GM12878 (cell line): ENCODE measurements at regions not wholly inside any gene's neighbourhood (a gene's known extent, or its start where the extent isn't known, plus 50 kb on each side); places are given as distances from the start of the nearest gene placed in this dataset.

Experiments used
- ATAC-seq: fragments of 200-7000 bp; cut with Tn5 transposase; 3 replicates; pipeline ENCODE4 v1.9.1; 2020; ENCODE audit warnings: mild to moderate bottlenecking, moderate library complexity
- BruUV-seq: library from RNA; stranded (reverse); fragments of 400-500 nt; replicated peaks from 2 replicates; lab custom pipeline; 2021; lab: Mats Ljungman, UMichigan
- CTCF ChIA-PET: fragments of 300-600 bp; sonication (Branson Sonifier 250); formaldehyde crosslinking; extraction: SDS; loops from one replicate; lab custom pipeline; 2021; ENCODE audit warnings: inconsistent platforms; lab: Yijun Ruan, JAX
- POLR2A ChIA-PET: fragments of 350-600 bp; formaldehyde crosslinking; extraction: SDS; loops from one replicate; lab custom pipeline; 2021; ENCODE audit warnings: inconsistent platforms; lab: Charles Lee
- RAD21 ChIA-PET: fragments of 300-600 bp; sonication (Branson Sonifier 250); formaldehyde crosslinking; loops from one replicate; lab custom pipeline; 2023; ENCODE audit warnings: antibody characterized with exemption; ENCODE audit not compliant: unreplicated experiment; lab: Charles Lee
- SMC1A ChIA-PET: fragments of 300-600 bp; sonication (Branson Sonifier 250); formaldehyde crosslinking; loops from one replicate; lab custom pipeline; 2023; ENCODE audit not compliant: unreplicated experiment, uncharacterized antibody; lab: Charles Lee
- DNase-seq: peaks from one replicate; pipeline ENCODE4 v3.0.0-alpha.2; 2011; ENCODE audit warnings: low read depth, low spot score
- FAIRE-seq: peaks from 3 replicates; lab custom pipeline; 2011; peaks lifted over from hg19 to GRCh38; lab: Jason Lieb, UNC
- H2AFZ ChIP-seq: 2 replicates; pipeline ENCODE4 v1.6.0; 2011; ENCODE audit warnings: low read depth, low read length, control low read depth; ENCODE audit not compliant: control insufficient read depth
- H3K27ac ChIP-seq: 2 replicates; pipeline ENCODE4 v1.5.1; 2011; ENCODE audit warnings: control low read depth; ENCODE audit not compliant: control insufficient read depth, insufficient read depth
- H3K27me3 ChIP-seq, 2 experiments: replicated peaks in 1 of 2; 2 replicates each; pipeline versions ENCODE4 v1.6.0 to v1.6.1; 2011; ENCODE audit warnings: low read length in 1 of 2; ENCODE audit not compliant: control insufficient read depth in 2 of 2, insufficient read depth in 2 of 2
- H3K36me3 ChIP-seq, 2 experiments: 2 replicates each; pipeline ENCODE4 v1.5.1; 2011; ENCODE audit warnings: low read length in 1 of 2; ENCODE audit not compliant: control insufficient read depth in 2 of 2, insufficient read depth in 2 of 2
- H3K4me1 ChIP-seq: 2 replicates; pipeline ENCODE4 v1.6.1; 2011; ENCODE audit warnings: mild to moderate bottlenecking, low read length, moderate library complexity, mixed read lengths; ENCODE audit not compliant: control insufficient read depth, insufficient read depth
- H3K4me2 ChIP-seq: 2 replicates; pipeline ENCODE4 v1.6.0; 2011; ENCODE audit warnings: control low read depth; ENCODE audit not compliant: control insufficient read depth, insufficient read depth
- H3K4me3 ChIP-seq: fragments of 200-600 bp; sonication (generic); 2 replicates; pipeline ENCODE4 v1.5.1; 2016
- H3K79me2 ChIP-seq: 2 replicates; pipeline ENCODE4 v1.6.0; 2011; ENCODE audit warnings: low read length; ENCODE audit not compliant: control insufficient read depth, insufficient read depth
- H3K9ac ChIP-seq: 2 replicates; pipeline ENCODE4 v1.8.0; 2011; ENCODE audit warnings: low read length, control low read depth, mixed read lengths; ENCODE audit not compliant: control insufficient read depth, insufficient read depth
- H3K9me3 ChIP-seq: replicated peaks from 3 replicates; pipeline ENCODE4 v1.5.1; 2011; ENCODE audit warnings: mild to moderate bottlenecking, low read length; ENCODE audit not compliant: control insufficient read depth, insufficient read depth
- H4K20me1 ChIP-seq: 2 replicates; pipeline ENCODE4 v1.6.0; 2011; ENCODE audit not compliant: control insufficient read depth, insufficient read depth
- CEBPB ChIP-seq, 2 experiments: fragments of 150-350 bp in 1 of 2; IDR thresholded peaks; 2 replicates each; pipeline ENCODE4 v1.6.1; 2012 to 2014; ENCODE audit warnings: low read depth in 2 of 2, low read length in 2 of 2, borderline replicate concordance in 1 of 2, inconsistent platforms in 1 of 2
- EED ChIP-seq: sonication (generic); IDR thresholded peaks from 2 replicates; pipeline ENCODE4 v1.6.1; 2016; ENCODE audit warnings: antibody characterized with exemption, low read depth
- EP300 ChIP-seq, 2 experiments: fragments of 150-350 bp in 1 of 2; IDR thresholded peaks; 2 replicates each; pipeline ENCODE4 v1.6.1; 2011 to 2012; ENCODE audit warnings: low read depth in 2 of 2, low read length in 2 of 2, borderline replicate concordance in 1 of 2, improper control_type of control experiment in 1 of 2, inconsistent platforms in 1 of 2; ENCODE audit not compliant: control insufficient read depth in 1 of 2
- HCFC1 ChIP-seq: fragments of 150-350 bp; IDR thresholded peaks from 2 replicates; pipeline ENCODE4 v1.6.1; 2014; ENCODE audit warnings: low read length
- JUND ChIP-seq: IDR thresholded peaks from 2 replicates; pipeline ENCODE4 v1.6.1; 2012; ENCODE audit warnings: low read depth, mild to moderate bottlenecking, low read length, improper control_type of control experiment, moderate library complexity
- KDM1A ChIP-seq: fragments of 200-600 bp; sonication (generic); IDR thresholded peaks from 2 replicates; pipeline ENCODE4 v1.6.1; 2016; ENCODE audit warnings: borderline replicate concordance
- MLLT1 ChIP-seq: fragments of 450-650 bp; IDR thresholded peaks from 2 replicates; pipeline ENCODE4 v1.6.1; 2016; ENCODE audit warnings: mild to moderate bottlenecking
- NFXL1 ChIP-seq: fragments of 450-650 bp; IDR thresholded peaks from 2 replicates; pipeline ENCODE4 v1.6.1; 2017; ENCODE audit warnings: antibody characterized with exemption, mild to moderate bottlenecking, borderline replicate concordance
- POLR2AphosphoS5 ChIP-seq: IDR thresholded peaks from 2 replicates; pipeline ENCODE4 v1.6.1; 2011; ENCODE audit warnings: mild to moderate bottlenecking, low read length, inconsistent platforms
- RBBP5 ChIP-seq: fragments of 200-600 bp; sonication (generic); conservative IDR thresholded peaks from 2 replicates; pipeline ENCODE4 v1.6.1; 2016
- RCOR1 ChIP-seq: conservative IDR thresholded peaks from 2 replicates; pipeline ENCODE4 v1.6.1; 2012; ENCODE audit warnings: low read depth, low read length, improper control_type of control experiment
- RUNX3 ChIP-seq: IDR thresholded peaks from 2 replicates; pipeline ENCODE4 v1.6.1; 2012; ENCODE audit warnings: low read length, inconsistent platforms
- SIN3A ChIP-seq: IDR thresholded peaks from 2 replicates; pipeline ENCODE4 v1.6.1; 2012; ENCODE audit warnings: low read depth, low read length, improper control_type of control experiment
- SMAD5 ChIP-seq: IDR thresholded peaks from 2 replicates; pipeline ENCODE4 v1.6.1; 2016; ENCODE audit warnings: antibody characterized with exemption, low read depth
- WRNIP1 ChIP-seq: IDR thresholded peaks from 2 replicates; pipeline ENCODE4 v1.6.1; 2011; ENCODE audit warnings: low read depth, low read length, improper control_type of control experiment, borderline replicate concordance
- ZNF217 ChIP-seq: fragments of 450-650 bp; IDR thresholded peaks from 2 replicates; pipeline ENCODE4 v1.6.1; 2017; ENCODE audit warnings: antibody characterized with exemption, mild to moderate bottlenecking
- ZNF274 ChIP-seq: IDR thresholded peaks from one replicate; pipeline ENCODE4 v1.8.0; 2011; ENCODE audit not compliant: insufficient read length, insufficient read depth
- WGBS: methylation state at CpG from one replicate; pipeline ENCODE4 v1.1.6; 2016; ENCODE audit warnings: low lambda C conversion rate; ENCODE audit not compliant: insufficient replicate concordance, insufficient coverage; ENCODE audit errors: missing lambda C conversion rate; 5-methylcytosine and 5-hydroxymethylcytosine counted together
- in situ Hi-C: fragments of 300-500 bp; cut with MboI; formaldehyde crosslinking; loops from 9 replicates; pipeline ENCODE4 v1.14.3; 2018; ENCODE audit warnings: mixed read lengths
- intact Hi-C: fragments of 100-400 bp; cut with micrococcal nuclease; formaldehyde crosslinking; loops from one replicate; pipeline ENCODE4 v1.14.2; 2022; ENCODE audit not compliant: unreplicated experiment
- TF ChIP-seq, protein P1 (sequence below): IDR thresholded peaks from 2 replicates; pipeline ENCODE4 v1.6.1; 2011; ENCODE audit warnings: low read depth, low read length, improper control_type of control experiment, borderline replicate concordance

DNA sequence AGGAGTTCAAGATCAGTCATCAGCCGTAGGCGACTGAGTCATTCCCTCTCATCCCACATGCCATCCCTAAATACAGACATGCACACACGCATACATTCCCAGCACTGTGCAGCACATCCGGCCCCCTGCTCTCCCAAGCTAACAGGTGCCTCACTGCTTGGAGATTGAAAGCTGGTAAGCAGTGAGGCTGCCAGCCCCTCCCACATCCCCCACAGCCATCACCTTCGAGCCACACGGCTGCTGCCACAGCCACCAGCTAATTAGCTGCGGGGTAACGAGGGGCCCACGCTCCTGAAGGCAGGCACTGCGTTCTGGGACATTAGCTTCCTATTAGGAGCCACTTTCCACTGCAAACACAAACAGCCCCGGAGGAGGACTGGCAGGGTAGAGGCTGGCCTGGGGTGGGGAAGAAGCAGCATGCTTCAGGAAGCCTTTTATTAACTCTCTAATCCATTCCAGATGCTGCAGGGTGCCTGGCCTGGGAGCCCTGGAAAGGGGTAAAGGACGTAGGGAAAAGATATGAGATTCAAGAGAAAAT, 179.6 kb downstream of the CCT6B start:
- no peaks in the 10 kb centered on the region for H3K79me2 ChIP-seq
- ChIA-PET SMC1A (no interaction called here), RAD21 (no interaction called here), CTCF (no interaction called here), POLR2A (interaction anchor here (0.5 kb wide), 1 partner anchor 93 kb away, joined by 3 read pairs; no protein-coding TSS in a partner anchor)
- BruUV-seq, result no TSS peak
- H2AFZ ChIP-seq, result no peak overlapping the region
- no peak overlapping the region for H3K4me2 ChIP-seq
- no peak overlapping the region for H3K9ac ChIP-seq
- FAIRE-seq (no peak), ATAC-seq (no peak), DNase-seq (no peak)
- H3K36me3 ChIP-seq, result no peaks in the 10 kb centered on the region
- no peak overlapping the region for H3K4me3 ChIP-seq
- intact Hi-C loops (no loop called here), in situ Hi-C loops (no loop called here)
- no peaks in the 10 kb centered on the region for H3K4me1 ChIP-seq
- no peak for TF ChIP-seq SMAD5
- no peak for TF ChIP-seq EP300 (IDR thresholded peaks at IDR 0.05; ENCODE audit: borderline replicate concordance in 1 of 2, control insufficient read depth in 1 of 2, low read depth in 2 of 2, low read length in 2 of 2)
- no peak for TF ChIP-seq ZNF217
- no peak overlapping the region for H3K27ac ChIP-seq
- no peaks in the 10 kb centered on the region; the same call in 2 of the 3 replicates for H3K9me3 ChIP-seq
- H3K27me3 ChIP-seq, result peaks cover 0 to 3% of the 10 kb centered on the region in 2 experiments; a peak in 2 of 4 replicates
- no peaks in the 10 kb centered on the region for H4K20me1 ChIP-seq
- WGBS, result 28% methylated on average over 12 of the region's 12 CpGs

GRCh38 chr17:34781071-34781470, 180.2 kb downstream of the CCT6B start:
- Histone ChIP-seq H2AFZ (no peak overlapping the region), H3K9ac (no peak overlapping the region), H3K27me3 (peaks cover 0 to 3% of the 10 kb centered on the region in 2 experiments; a peak in 2 of 4 replicates), H3K4me3 (no peak overlapping the region), H4K20me1 (no peaks in the 10 kb centered on the region), H3K27ac (no peak overlapping the region), H3K4me1 (no peaks in the 10 kb centered on the region), H3K79me2 (no peaks in the 10 kb centered on the region), H3K4me2 (no peak overlapping the region), H3K36me3 (no peaks in the 10 kb centered on the region), H3K9me3 (no peaks in the 10 kb centered on the region; the same call in 2 of the 3 replicates)
- no peak for ATAC-seq
- WGBS, result 0% methylated on average over 3 of the region's 3 CpGs
- FAIRE-seq, result no peak
- ChIA-PET RAD21 (no interaction called here), SMC1A (no interaction called here), POLR2A (interaction anchor here (0.5 kb wide), 1 partner anchor 92 kb away, joined by 3 read pairs; no protein-coding TSS in a partner anchor), CTCF (no interaction called here)
- intact Hi-C loops, result no loop called here
- in situ Hi-C loops, result no loop called here
- no TSS peak for BruUV-seq
- TF ChIP-seq RBBP5, result no peak
- no peak for TF ChIP-seq KDM1A
- no peak for TF ChIP-seq EED
- TF ChIP-seq POLR2AphosphoS5, result no peak
- TF ChIP-seq RCOR1, result no peak
- no peak for TF ChIP-seq CEBPB (IDR thresholded peaks at IDR 0.05; ENCODE audit: borderline replicate concordance in 1 of 2, low read depth in 2 of 2, low read length in 2 of 2)
- TF ChIP-seq HCFC1, result no peak
- TF ChIP-seq NFXL1, result no peak
- TF ChIP-seq SIN3A, result no peak
- no peak for TF ChIP-seq RUNX3
- TF ChIP-seq MLLT1, result no peak
- TF ChIP-seq, protein P1, sequence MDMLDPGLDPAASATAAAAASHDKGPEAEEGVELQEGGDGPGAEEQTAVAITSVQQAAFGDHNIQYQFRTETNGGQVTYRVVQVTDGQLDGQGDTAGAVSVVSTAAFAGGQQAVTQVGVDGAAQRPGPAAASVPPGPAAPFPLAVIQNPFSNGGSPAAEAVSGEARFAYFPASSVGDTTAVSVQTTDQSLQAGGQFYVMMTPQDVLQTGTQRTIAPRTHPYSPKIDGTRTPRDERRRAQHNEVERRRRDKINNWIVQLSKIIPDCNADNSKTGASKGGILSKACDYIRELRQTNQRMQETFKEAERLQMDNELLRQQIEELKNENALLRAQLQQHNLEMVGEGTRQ, result no peak
- no peak for TF ChIP-seq ZNF274
- TF ChIP-seq WRNIP1, result no peak
- no peak for TF ChIP-seq JUND
- no peak for DNase-seq
